C4-2B (cell line): ENCODE measurements at regions not wholly inside any gene's neighbourhood (a gene's known extent, or its start where the extent isn't known, plus 50 kb on each side); places are given as distances from the start of the nearest gene placed in this dataset.

Experiments used
- H3K27ac ChIP-seq: fragments of 450-650 bp; 2 replicates; pipeline ENCODE4 v1.5.1; 2017
- CTCF ChIP-seq: fragments of 450-650 bp; conservative IDR thresholded peaks from 2 replicates; pipeline ENCODE4 v1.5.1; 2017; ENCODE audit warnings: mild to moderate bottlenecking
- ZFX ChIP-seq: fragments of 450-650 bp; IDR thresholded peaks from 2 replicates; pipeline ENCODE4 v1.6.1; 2017

DNA sequence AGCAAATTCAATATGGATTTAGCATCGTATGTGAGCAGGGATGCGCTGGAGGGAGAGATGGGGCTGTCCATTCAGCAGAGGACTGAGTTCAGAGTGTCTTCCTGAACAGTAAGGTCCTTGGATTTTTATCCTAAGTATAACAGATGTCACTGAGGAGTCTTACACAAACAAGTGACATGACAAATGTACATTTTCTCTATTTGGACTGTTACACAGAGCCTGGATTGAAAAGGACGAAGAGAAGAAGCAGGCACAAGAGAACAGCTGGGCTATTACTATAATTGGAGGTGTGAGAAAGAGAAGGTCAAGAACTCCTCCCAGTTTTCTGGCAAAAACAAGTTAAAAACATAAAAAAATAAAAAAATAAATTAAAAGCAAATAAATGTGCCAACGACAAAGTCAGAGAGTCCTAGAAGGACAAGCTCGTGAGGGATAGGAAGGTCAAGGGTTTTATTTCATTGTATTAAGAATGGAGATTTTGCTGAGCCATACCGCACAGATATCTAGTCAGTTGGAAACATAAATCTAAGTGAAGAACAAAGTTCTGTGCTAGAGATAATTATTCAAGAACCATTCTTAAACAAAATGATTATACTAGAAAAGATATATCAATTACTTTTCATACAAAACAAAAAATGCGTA is 1186.3 kb downstream of the EFNB2 start:
- TF ChIP-seq CTCF (no peak), ZFX (no peak)
- H3K27ac ChIP-seq: no peak overlapping the region

DNA sequence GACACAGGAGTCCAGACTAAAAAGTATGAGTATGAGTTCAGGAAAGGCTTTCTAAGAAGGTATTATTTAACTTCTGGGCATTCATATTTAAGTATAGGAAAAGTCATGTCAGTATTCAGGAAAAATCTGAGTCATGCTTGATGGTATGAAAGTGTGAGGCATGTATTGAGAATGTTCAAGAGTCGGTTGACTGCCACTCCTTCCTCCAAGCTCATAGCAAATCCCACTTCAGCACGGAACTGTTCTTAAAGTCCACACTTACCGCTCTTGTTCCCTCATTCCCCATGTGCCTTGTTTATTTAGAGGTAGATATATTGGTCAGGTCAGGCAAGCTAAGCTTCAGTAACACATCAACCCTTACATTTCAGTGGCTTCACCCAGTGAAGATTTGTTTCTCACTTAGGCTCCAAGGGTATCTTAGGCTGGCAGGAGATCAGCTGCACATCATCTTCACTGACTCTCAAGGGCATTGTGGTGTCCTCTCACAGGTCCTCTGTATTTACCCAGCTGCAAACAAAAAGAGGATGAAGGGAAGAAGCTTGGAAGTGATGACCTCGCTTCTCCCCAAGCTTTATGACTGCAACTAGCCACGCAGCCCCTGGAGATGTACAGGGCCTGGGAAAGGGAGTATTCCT is 1189.2 kb downstream of the EFNB2 start:
- no peak overlapping the region for H3K27ac ChIP-seq
- TF ChIP-seq ZFX: no peak
- TF ChIP-seq CTCF: no peak

- no peak overlapping the region for H3K27ac ChIP-seq
- TF ChIP-seq ZFX (no peak), CTCF (no peak)
Measured at GRCh38 chr13:105345730-105346129, 1189.7 kb downstream of the EFNB2 start.

DNA sequence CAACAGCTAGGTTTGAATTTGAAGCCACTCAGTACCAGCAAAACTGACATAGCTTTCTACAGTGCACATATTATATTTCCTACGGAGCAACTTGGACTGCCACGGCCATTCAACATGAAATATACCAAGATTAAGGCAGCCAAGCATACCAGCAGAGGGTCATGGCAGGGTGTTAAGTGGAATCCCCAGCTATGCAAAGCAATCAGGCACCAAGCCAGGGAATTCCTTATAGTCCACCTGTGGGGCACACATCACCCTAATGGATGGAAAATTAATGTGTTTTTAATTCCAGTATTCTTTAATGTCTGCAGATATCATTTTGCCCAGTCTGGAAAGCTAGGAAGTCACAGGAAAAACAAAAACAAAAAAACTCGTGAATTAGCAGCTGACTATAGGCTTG is 1190.3 kb downstream of the EFNB2 start:
- TF ChIP-seq CTCF: no peak
- TF ChIP-seq ZFX: no peak
- no peak overlapping the region for H3K27ac ChIP-seq

- no peak overlapping the region for H3K27ac ChIP-seq
- TF ChIP-seq CTCF (no peak), ZFX (no peak)
Measured at GRCh38 chr13:105343134-105343806, 1192.2 kb downstream of the EFNB2 start.

- no peak overlapping the region for H3K27ac ChIP-seq
- TF ChIP-seq CTCF: no peak
- no peak for TF ChIP-seq ZFX
Measured at GRCh38 chr13:105342281-105342820, 1193.1 kb downstream of the EFNB2 start.

GRCh38 chr13:105341758-105342157 is 1193.7 kb downstream of the EFNB2 start:
- H3K27ac ChIP-seq: no peak overlapping the region
- TF ChIP-seq CTCF (no peak), ZFX (no peak)
